NCI-H524 (cell line): ENCODE measurements at regions not wholly inside any gene's neighbourhood (a gene's known extent, or its start where the extent isn't known, plus 50 kb on each side); places are given as distances from the start of the nearest gene placed in this dataset.

Source experiments
- DNase-seq, 2 experiments: peaks; one replicate each; lab custom pipeline; 2025; lab: John Stamatoyannopoulos, UW

DNA sequence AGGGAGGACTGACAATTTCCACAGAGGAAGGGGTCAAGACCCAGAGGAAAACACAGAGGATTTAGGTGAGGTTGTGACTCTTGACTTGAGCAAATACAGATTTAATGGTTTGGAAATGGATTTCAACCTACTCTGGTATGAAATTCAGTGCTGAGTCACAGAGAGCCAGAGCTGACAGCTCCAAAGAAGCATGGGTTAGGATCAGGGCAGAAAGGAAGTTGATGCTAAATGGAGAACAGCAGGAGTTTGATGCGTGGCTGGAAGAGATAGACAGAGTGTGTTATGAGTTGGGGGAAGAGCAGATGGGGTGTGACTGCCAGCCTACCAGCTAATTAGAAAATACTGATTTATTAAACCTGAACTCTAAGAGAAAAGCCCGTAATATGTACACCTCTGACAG, 272.6 kb downstream of the FOXG1 start:
- no peak for DNase-seq

DNA sequence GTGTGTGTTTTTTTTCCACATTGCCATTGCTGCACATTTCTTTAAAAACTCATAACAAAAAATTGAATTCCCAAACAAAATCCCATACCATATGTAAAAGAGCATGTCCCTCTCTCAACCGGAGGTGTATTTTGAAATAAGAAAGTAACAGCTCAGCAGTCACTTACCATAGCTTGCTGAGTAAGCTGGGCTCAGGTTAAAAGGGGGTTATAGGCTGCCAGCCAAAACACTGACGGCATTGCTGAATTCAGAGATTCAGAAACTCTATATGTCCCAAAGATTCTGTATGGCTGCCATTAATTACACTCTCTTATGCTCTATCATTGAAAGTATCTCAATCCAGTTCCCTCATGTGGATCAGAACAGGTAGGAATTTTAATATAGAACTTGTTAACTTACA, 276.0 kb downstream of the FOXG1 start:
- no peak for DNase-seq

DNA sequence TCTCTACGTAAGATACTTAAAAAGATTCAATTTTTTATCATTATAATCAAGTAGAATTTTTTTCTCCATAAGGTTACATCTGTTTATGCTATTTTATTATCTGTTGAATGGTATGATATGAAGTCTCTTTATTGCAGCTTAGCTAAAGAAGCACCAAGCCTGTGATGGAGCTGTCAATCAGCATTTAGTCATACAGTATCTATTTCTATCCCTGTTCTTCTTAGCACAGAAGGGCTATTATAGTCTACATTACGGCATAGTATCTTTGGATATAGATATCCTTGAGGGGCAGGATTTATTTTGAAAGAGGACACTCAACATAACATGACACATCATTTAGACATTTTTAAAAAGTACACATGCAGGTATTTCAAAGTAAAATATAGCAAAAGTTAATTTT, 277.1 kb downstream of the FOXG1 start:
- DNase-seq = peak in 1 of 2 experiments; percentile 20

DNA sequence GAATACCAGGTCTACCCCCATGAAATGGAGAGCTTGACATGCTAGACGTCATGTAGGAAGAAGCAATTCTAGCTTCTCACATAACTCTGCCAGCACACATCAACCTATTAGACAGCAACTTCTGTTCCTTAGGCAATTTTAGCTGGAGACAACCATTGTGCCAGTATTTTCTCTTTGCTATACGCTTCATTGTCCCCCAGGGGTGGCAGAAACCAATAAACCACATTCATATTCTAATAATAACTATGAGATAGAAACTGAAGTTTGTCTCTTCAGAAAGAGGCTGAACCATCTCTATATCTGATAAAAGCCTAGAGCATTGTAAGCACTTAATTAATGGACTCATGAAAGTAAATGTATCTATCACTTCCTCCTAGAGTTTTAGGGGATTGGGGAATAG, 278.6 kb downstream of the FOXG1 start:
- DNase-seq = no peak

DNA sequence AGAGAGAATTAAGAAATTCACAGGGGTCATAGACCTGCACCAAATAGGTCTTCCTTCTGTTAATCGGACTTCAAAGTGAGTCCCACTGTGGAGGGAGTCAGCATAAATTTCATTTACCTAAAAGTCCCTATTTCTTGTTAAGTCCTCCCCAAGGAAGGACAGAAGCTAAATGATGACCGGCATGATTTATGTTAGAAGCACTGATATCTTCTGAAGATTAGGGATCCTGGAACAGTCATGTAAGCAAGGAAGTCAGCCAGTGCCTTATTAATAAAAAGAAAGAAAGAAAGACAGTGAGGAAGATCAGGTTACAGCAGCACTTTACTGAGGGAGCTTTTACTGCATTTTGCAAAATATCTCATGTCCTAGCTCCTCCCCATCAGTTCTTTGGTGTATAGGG, 287.5 kb downstream of the FOXG1 start:
- peak in 1 of 2 experiments; percentile 35 for DNase-seq

DNA sequence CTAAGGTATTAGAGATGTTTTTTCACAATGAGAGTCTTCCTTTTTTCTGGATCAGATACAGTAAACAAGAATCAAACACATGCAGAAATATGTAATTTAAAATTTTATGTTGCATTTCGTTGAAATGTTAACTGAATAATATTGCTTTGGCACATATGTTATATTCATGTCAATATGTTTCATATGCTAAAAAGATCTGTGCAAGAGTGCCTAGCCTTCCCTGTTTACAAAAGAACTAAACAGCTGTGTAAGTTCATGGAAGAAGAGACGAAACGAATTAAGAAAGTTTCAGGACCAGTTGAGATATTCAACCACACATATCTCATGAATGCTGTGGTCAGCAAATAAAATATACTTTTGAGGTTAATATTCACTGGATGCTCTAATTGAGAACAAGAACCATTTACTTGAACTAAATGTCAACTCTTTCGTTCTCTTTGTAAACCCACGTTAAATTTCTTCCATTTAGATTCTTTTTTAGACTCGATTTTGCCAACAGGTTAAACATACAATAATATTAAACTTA, 289.5 kb downstream of the FOXG1 start:
- DNase-seq = no peak

DNA sequence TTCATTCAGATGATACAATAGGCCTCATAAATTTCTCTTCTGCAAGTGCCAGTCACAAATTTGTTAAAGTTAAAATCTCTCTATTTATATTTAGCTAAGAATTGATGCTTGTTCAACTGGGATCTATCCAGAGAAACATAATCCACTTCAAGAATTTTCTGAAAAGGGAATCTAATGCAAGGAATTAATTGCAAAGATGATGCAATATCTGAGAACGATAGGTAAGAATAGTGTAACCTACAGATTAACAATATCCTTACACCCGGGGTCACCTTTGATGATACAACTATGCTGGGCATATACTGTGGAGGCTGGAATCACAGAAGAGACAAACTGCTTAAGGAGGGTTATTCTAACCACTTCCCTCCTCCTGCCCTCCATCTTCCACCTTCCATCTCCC, 295.1 kb downstream of the FOXG1 start:
- no peak for DNase-seq

DNA sequence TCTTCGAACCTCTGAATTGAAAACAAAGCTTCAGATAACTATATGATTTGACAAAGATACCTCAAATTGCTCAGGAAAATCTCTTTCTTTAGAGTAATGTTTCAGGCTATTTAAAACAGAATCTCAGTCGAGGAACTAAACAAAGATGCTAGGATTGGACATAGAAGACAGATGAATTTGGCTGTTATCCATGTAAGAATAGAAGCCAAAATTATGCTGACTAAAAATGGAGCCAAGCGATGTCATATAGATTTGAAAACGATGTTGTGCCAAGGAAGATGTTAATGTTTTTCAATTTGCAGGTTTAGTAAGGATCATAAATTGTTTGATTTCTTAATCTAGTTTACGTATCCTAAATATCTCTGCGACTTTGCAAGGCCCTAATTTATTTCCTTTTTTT, 295.9 kb downstream of the FOXG1 start:
- DNase-seq = no peak

DNA sequence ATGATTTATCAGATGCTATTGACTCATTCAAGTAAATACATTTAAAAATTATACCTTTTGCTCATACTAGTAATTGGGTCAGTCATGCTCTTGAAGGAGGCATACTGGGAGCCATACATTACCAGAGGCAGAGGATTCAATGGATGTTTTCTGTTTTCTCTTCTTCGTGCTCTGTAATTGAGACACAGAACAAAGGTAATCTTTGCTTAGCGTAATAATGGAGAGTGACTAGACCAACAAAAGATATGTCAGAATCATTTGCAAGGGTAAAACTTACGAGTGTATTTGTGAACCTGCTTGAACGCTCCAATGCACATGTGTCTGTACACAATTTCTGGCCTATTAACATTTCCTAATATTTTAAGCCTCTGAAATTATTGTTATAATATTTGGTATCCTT, 296.4 kb downstream of the FOXG1 start:
- no peak for DNase-seq

DNA sequence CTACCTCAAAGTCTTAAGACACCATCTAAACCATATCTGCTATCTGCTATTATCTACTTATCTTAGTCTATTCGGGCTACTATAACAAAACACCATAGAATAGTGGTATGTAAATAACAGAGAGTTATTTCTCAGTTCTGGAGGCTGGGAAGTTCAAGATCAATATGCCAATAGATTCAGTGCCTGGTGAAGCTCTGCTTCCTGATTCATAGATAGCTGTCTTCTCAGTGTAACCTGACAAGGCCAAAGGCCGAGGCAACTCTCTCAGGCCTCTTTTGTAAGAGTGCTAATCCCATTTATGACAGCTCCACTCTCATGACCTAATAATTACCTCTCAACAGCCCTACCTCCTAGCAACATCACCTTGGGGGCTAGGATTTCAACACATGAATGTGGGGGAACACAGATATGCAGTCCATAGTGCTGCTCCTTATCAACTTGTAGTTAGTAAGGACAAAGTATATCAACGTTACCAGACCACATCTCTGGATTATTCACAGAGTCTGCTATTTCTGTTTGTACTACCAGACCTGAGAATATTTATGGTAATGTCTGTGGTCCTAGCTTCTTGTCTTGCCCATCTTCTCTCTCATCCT, 297.8 kb downstream of the FOXG1 start:
- no peak for DNase-seq

DNA sequence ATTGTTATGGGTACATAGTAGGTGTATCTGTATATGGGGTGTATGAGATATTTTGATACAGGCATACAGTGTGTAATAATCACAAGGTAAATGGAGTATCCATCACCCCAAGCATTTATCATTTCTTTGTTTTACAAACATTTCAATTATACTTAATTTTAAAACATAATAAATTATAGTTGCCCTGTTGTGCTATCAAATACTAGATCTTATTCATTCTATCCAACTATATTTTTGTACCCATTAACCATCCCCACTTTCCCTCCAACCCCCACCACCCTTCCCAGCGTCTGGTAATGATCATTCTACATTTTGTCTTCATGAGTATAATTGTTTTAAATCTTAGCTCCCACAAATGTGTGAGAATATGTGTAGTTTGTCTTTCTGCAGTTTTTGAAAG, 302.6 kb downstream of the FOXG1 start:
- no peak for DNase-seq

DNA sequence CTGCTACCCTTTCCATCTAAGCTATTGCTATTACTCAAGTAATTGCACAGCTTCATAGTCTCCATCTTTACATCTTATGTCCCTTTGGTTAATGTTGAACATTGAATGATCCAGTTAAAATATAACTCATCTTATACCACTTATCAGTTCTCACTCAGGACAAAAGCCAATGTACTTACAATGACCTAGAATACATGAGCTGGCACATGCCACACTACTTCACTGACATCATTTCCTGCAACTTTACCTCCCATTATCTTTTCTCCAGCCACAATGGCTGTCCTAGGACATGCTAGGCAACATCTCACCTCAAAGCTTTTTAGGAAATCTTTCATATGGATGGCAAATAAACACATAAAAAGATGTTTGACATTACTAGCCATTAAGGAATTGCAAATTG, 309.2 kb downstream of the FOXG1 start:
- no peak for DNase-seq

DNA sequence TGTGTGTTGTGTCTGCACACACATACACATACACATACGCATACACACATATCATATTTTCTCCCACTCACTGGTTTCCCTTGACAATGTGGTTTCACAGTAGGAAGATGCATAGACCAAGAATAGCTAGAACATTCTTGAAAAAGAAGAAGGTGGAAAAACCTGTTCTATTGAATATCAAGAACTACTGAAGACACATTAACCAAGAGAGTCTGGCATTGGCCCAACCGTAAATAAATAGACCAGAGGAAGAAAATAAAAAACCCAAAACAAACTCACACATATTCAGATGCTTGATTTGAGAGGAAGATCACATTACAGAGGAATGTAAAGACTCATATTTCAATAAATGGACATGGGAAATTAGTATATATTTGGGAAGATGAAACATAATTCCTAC, 311.3 kb downstream of the FOXG1 start:
- DNase-seq = no peak

DNA sequence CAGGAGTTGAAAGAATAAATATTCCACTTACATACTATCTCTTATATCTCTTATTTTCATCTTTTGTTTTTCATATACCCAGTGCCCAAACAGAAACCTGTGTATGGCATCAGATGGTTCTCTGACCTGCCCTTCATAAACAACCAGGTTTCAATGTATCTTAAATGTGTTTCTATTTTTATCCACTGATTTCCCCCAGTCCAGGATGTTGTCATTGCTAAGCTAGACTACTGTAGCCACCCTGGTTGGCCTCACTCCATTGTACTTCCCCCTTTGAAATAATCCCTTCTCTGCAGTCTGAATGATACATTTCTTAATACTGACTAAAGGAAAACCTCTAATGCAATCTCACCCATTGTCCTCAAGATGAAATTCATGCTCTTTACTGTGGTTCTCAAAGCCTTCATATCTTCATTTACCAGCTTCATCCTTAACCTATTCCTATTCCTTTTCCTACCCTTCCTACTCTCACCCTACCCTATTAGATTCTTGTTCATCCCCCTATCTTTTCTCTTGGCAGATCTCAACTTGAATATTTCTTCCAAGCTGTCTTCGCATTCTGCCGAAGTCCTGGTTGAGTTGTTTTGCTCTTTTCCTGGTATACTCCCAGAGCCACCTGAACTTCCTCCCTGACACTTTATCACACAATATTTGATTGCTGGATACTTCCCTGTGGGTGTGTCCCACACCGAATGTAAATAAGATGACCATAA, 312.4 kb downstream of the FOXG1 start:
- DNase-seq = no peak

DNA sequence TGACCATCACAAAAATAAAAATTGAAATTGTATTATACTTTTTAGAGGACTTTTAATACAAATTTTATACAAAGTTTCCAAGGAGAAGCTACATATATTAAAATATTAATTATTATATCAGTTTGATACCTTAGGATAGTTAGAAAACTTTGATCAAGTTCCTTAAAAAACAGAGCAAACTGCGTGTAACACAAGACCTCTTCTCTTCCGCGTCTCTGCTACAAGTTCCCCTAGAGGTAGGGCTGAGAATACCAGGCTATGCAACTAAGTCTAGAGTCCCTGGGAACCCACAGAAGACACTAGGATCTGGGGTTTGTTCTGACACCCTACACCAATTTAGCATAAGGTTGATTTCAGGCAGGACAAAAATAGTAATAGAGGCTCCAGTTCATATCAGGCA, 319.0 kb downstream of the FOXG1 start:
- peak in 1 of 2 experiments; percentile 12 for DNase-seq

DNA sequence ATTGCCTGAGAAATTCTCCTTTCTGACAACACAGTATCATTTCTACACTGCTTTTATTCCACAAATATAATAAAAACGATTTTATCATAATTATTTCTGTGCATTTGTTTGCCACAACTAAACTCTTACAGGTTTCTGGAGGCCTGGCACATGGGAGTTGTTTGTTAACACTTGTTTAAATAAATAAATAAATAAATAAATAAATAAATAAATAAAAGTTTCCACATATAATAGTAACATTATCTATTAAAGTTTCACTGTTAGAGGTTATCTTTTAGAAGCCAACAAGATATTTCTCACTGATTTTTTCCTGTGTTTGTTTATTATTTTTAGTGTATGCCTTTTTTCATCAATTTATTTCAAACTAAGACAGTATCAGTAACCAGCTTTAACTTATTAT, 323.3 kb downstream of the FOXG1 start:
- no peak for DNase-seq

DNA sequence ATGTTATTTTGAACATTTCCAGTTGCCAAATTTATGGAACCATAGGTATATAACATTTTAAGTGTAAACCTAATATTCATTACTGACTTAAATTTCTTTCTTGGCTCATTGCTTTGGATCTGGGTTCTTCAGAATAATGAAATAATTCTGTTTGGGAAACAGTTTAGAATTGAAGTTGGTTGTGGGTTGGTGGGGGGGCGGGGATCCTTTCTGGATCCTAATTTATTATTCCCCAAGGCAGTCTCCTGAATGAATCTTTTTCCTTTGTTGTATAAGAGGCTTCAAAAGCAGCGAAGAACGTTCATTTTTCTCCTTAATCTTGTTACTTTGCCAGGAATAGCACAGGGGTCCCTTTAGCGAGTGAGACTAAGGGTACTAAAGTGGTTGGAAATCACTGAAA, 325.5 kb downstream of the FOXG1 start:
- no peak for DNase-seq

DNA sequence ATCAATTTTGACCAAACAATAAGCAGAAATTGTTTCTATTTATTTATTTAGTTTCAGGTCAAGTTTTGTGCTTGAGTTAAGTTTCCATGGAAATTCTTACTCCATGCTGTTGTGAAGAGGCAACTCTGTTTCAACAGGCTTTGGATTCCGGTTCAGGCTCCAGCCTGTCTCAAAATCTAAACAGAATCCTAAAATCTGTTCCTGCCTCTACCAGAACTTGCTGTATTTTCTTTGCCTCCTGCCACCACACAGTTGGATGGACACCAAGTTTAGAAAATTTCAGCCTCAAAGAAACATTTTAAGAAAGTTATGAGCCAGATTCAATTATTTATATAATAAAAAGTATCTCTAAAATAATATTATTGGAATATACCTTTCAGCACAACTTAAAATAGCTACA, 330.9 kb downstream of the FOXG1 start:
- no peak for DNase-seq

DNA sequence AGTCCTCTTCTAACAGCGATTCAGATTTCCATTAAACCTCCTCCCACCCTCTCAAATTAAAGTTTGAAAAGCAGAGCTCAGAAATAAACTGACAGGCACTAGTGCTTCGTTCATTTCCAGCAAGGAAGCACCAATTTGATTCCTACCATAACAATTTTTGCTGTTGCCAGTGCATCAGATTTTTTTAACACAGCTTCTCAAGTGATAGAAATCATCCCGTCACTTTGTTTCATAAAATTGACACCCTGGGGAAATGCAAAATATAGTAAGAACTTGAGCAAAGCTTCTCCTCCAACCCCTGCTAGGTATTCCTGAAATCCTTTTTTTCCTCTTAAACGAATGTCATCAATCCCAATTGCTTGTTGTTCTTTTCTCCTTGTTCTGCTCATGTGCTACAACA, 332.1 kb downstream of the FOXG1 start:
- no peak for DNase-seq

DNA sequence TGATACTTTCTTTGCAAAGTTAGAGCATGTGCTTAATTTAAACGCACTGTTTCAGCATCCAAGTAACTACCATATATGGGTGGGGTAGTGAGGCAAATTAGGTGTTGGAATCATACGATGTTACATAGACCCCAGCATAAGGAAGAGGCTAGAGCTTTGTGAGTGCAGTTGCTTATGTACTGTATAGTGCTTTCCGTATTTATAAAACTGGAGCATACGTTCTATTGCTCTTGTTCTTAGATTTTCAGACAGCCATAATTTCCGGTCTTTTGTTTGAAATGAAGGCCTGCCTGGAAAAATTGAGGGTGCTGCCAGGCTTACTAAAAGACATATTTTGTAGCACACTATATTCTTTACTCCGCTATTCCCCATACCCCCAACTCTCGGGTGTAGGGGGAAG, 335.7 kb downstream of the FOXG1 start:
- no peak for DNase-seq

DNA sequence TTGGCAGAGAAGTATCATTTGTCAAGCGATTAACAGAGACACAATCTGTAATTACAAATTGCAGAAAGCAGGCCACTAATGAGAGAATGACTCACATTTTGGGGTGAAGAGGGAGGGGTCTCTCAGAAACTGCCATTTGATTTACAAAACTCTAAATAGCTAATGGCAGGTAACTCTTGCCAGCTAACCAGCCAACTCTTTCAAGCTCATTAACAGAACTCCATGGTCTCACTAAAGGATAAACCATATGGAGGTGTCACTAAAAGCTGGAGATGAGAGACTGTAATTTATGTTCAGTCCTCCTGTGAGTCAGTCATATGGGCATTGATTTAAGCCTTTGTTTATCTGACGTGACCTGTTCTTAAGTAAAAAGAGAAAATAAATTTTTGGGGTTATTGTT, 336.4 kb downstream of the FOXG1 start:
- DNase-seq = peak; percentile 90 to 98

DNA sequence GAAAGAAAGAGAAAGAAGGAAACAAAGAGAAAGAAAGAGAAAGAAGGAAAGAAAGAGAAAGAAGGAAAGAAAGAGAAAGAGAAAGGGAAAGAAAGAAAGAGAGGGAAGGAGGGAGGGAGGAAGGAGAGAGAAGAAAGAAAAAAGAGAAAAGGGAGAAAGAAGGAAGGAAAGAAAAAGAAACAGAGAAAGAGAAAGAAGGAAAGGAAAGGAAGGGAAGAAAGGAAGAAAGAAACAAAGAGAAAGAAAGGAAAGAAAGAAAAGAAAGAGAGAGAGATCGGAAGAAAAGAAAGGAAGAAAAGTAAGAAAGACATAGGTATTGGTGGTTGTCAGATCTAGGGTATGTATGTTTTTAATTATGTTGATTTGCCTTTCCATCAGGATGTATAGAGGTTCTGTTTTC, 342.3 kb downstream of the FOXG1 start:
- DNase-seq = no peak

DNA sequence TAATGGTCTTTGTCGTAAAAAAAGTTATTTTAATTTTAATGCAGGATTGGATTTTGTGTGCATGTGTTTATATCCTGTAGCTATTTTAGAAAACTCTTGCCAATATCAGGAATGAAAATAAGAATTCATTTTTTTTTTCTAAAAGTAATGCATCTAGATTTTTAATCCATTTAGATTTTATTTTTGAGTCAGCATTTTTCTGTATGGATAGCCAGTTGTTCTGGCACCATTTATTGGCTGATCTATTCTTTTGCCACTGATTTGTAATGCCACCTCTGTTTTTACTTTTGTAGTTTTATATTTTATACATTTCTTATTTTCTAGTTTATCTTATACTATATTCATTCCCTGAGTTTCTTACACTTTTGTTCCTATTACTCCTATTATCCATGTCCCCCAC, 343.0 kb downstream of the FOXG1 start:
- DNase-seq = no peak

DNA sequence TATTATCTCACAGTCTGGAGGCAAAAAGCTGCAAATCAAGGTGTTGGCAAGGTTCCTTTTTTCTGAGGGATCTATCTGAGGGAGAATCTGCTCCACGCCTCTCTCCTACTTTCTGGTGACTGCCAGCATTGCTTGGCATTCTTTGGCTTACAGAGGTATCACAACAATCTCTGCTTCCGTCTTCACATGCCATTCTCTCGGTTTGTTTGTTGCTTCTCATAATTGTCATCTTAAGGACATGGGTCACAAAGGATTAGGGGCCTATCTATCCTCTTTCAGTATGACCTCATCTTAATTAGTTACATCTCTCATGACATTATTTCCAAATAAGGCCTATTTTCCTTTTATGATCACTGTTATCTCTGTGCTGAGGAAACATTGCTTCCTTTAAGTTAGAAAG, 345.0 kb downstream of the FOXG1 start:
- no peak for DNase-seq
